ENCODE measurements at regions not wholly inside any gene's neighbourhood (a gene's known extent, or its start where the extent isn't known, plus 50 kb on each side); places are given as distances from the start of the nearest gene placed in this dataset.
A peak's percentile ranks its signal among the peaks of the same experiment; 100 is the strongest.

- intact Hi-C loops (cut with DNase I, micrococcal nuclease), result no loop called here
- ATAC-seq (peak; percentile 94), DNase-seq (peak; percentile 36 to 71)
Measured at GRCh38 chr10:24039897-24040296, 169.0 kb upstream of the KIAA1217 start.

- ATAC-seq (peak; percentile 71), DNase-seq (no peak)
- intact Hi-C loops (cut with DNase I, micrococcal nuclease), result no loop called here
Measured at GRCh38 chr10:24041034-24041433, 167.9 kb upstream of the KIAA1217 start.

- DNase-seq, result no peak
- ATAC-seq, result no peak
- intact Hi-C loops (cut with DNase I, micrococcal nuclease), result no loop called here
Measured at GRCh38 chr10:24041834-24042233, 167.1 kb upstream of the KIAA1217 start.

GRCh38 chr10:24042884-24043283 lies 166.1 kb upstream of the KIAA1217 start:
- intact Hi-C loops (cut with DNase I, micrococcal nuclease), result no loop called here
- no peak for DNase-seq
- ATAC-seq, result no peak

GRCh38 chr10:24046060-24046459 lies 162.9 kb upstream of the KIAA1217 start:
- intact Hi-C loops (cut with DNase I, micrococcal nuclease), result no loop called here
- no peak for ATAC-seq
- no peak for DNase-seq

GRCh38 chr10:24047176-24047575 lies 161.8 kb upstream of the KIAA1217 start:
- ATAC-seq (no peak), DNase-seq (no peak)
- intact Hi-C loops (cut with DNase I, micrococcal nuclease), result no loop called here

GRCh38 chr10:24054421-24054820 lies 154.5 kb upstream of the KIAA1217 start:
- ATAC-seq, result peak; percentile 50
- DNase-seq, result no peak
- intact Hi-C loops (cut with DNase I, micrococcal nuclease), result no loop called here

GRCh38 chr10:24080207-24080606 lies 128.7 kb upstream of the KIAA1217 start:
- intact Hi-C loops (cut with DNase I, micrococcal nuclease), result no loop called here

GRCh38 chr10:24086296-24087086 lies 122.4 kb upstream of the KIAA1217 start:
- DNase-seq (no peak), ATAC-seq (no peak)
- intact Hi-C loops (cut with DNase I, micrococcal nuclease), result no loop called here

More at GRCh38 chr10:24080207-24080606, 128.7 kb upstream of the KIAA1217 start:
- DNase-seq, result no peak
- ATAC-seq, result no peak

- intact Hi-C loops (cut with DNase I, micrococcal nuclease), result no loop called here
- no peak for ATAC-seq
- no peak for DNase-seq
Measured at GRCh38 chr10:24091256-24091655, 117.7 kb upstream of the KIAA1217 start.

GRCh38 chr10:24096281-24096680 lies 112.7 kb upstream of the KIAA1217 start:
- intact Hi-C loops (cut with DNase I, micrococcal nuclease), result no loop called here
- DNase-seq, result no peak
- no peak for ATAC-seq

- intact Hi-C loops (cut with DNase I, micrococcal nuclease), result no loop called here
- no peak for ATAC-seq
- DNase-seq, result no peak
Measured at GRCh38 chr10:24097751-24098207, 111.2 kb upstream of the KIAA1217 start.

GRCh38 chr10:24104895-24105294 lies 104.0 kb upstream of the KIAA1217 start:
- ATAC-seq (no peak), DNase-seq (no peak)
- intact Hi-C loops (cut with DNase I, micrococcal nuclease), result no loop called here

- intact Hi-C loops (cut with DNase I, micrococcal nuclease), result no loop called here
- no peak for ATAC-seq
- DNase-seq, result no peak
Measured at GRCh38 chr10:24113901-24114300, 95.0 kb upstream of the KIAA1217 start.

GRCh38 chr10:24114556-24114955 lies 94.4 kb upstream of the KIAA1217 start:
- ATAC-seq (no peak), DNase-seq (no peak)
- intact Hi-C loops (cut with DNase I, micrococcal nuclease), result no loop called here

- DNase-seq (no peak), ATAC-seq (no peak)
- intact Hi-C loops (cut with DNase I, micrococcal nuclease), result no loop called here
Measured at GRCh38 chr10:24115403-24115802, 93.5 kb upstream of the KIAA1217 start.

GRCh38 chr10:24118246-24118645 lies 90.7 kb upstream of the KIAA1217 start:
- DNase-seq, result no peak
- intact Hi-C loops (cut with DNase I, micrococcal nuclease), result no loop called here
- no peak for ATAC-seq

- ATAC-seq, result no peak
- DNase-seq, result no peak
- intact Hi-C loops (cut with DNase I, micrococcal nuclease), result no loop called here
Measured at GRCh38 chr10:24119896-24120295, 89.0 kb upstream of the KIAA1217 start.

- no peak for DNase-seq
- intact Hi-C loops (cut with DNase I, micrococcal nuclease), result no loop called here
- no peak for ATAC-seq
Measured at GRCh38 chr10:24120646-24121045, 88.3 kb upstream of the KIAA1217 start.

- DNase-seq (no peak), ATAC-seq (no peak)
- intact Hi-C loops (cut with DNase I, micrococcal nuclease), result no loop called here
Measured at GRCh38 chr10:24127516-24127915, 81.4 kb upstream of the KIAA1217 start.

Measured in left colon (tissue), 2 donors.